Transverse colon (tissue), 4 donors: ENCODE measurements at regions not wholly inside any gene's neighbourhood (a gene's known extent, or its start where the extent isn't known, plus 50 kb on each side); places are given as distances from the start of the nearest gene placed in this dataset.

Experiments
- DNase-seq: peaks from one replicate; pipeline ENCODE4 v3.0.0-alpha.2; 2019
- H3K27ac ChIP-seq, 4 donors: fragments of 200-600 bp; sonication (generic); 2 replicates each; pipeline ENCODE4 v1.5.1; 2016 to 2018; ENCODE audit warnings: inconsistent platforms in 4 of 4
- H3K27me3 ChIP-seq: fragments of 200-600 bp; sonication (generic); 2 replicates; pipeline ENCODE4 v1.5.1; 2017; ENCODE audit warnings: inconsistent platforms
- H3K36me3 ChIP-seq, 4 donors: fragments of 200-600 bp; sonication (generic); 2 replicates each; pipeline ENCODE4 v1.5.1; 2017 to 2019; ENCODE audit warnings: inconsistent platforms in 4 of 4
- H3K4me1 ChIP-seq, 4 donors: fragments of 200-600 bp; sonication (generic); 2 replicates each; pipeline ENCODE4 v1.5.1; 2017 to 2020; ENCODE audit warnings: inconsistent platforms in 4 of 4
- H3K4me3 ChIP-seq, 4 donors: fragments of 200-600 bp; sonication (generic); 1 replicate in 1 of 4; 2 replicates in 3 of 4; pipeline versions ENCODE4 v1.5.1 to v1.6.1; 2017 to 2019; ENCODE audit warnings: inconsistent platforms in 4 of 4
- H3K9me3 ChIP-seq, 2 donors: fragments of 200-600 bp; sonication (generic); 2 replicates each; pipeline ENCODE4 v1.5.1; 2017 to 2019; ENCODE audit warnings: inconsistent platforms in 2 of 2
- CTCF ChIP-seq, 5 experiments: fragments of 200-600 bp in 3 of 5; fragments of 450-650 bp in 2 of 5; sonication (generic) in 3 of 5; IDR thresholded peaks; 1 replicate in 2 of 5; 2 replicates in 3 of 5; pipeline ENCODE4 v1.5.1; 2016 to 2017; ENCODE audit warnings: antibody characterized with exemption in 5 of 5, inconsistent platforms in 3 of 5, mild to moderate bottlenecking in 2 of 5, moderate library complexity in 1 of 5
- EP300 ChIP-seq: sonication (generic); formaldehyde crosslinking; IDR thresholded peaks from one replicate; pipeline ENCODE4 v1.6.1; 2017; ENCODE audit warnings: antibody characterized with exemption, low read depth
- POLR2A ChIP-seq: fragments of 450-650 bp; IDR thresholded peaks from one replicate; pipeline ENCODE4 v1.6.1; 2016; ENCODE audit warnings: antibody characterized with exemption, mild to moderate bottlenecking, moderate library complexity
- POLR2AphosphoS5 ChIP-seq, 3 donors: sonication (generic); formaldehyde crosslinking; IDR thresholded peaks; one replicate each; pipeline ENCODE4 v1.6.1; 2016; ENCODE audit warnings: antibody characterized with exemption in 3 of 3
- WGBS, 2 donors: methylation state at CpG; one replicate each; pipeline ENCODE4 v1.1.5; 2018; ENCODE audit warnings: low coverage in 1 of 2; 5-methylcytosine and 5-hydroxymethylcytosine counted together
- in situ Hi-C, 4 donors: fragments of 200-750 bp; cut with MboI; loops; one replicate each; pipeline versions ENCODE4 v1.15.0 to v1.15.1; 2017; ENCODE audit warnings: low sequenced_read_pairs in 3 of 4, low pct_ligation_motif_present in 1 of 4, low pct_unique_long_range_greater_than_20kb in 1 of 4
- intact Hi-C: fragments of 100-400 bp; cut with DNase I; formaldehyde crosslinking; loops from one replicate; pipeline ENCODE4 v1.15.1; 2023; ENCODE audit warnings: low total_unique reads

GRCh38 chr22:47453049-47453448, 690.6 kb downstream of the TBC1D22A start:
- intact Hi-C loops (no loop called here), in situ Hi-C loops (no loop called here)
- DNase-seq = no peak
- Histone ChIP-seq H3K4me1 (no peaks in the 10 kb centered on the region), H3K9me3 (no peaks in the 10 kb centered on the region), H3K27ac (no peak overlapping the region), H3K36me3 (no peaks in the 10 kb centered on the region), H3K4me3 (no peak overlapping the region), H3K27me3 (no peaks in the 10 kb centered on the region)
- TF ChIP-seq EP300 = no peak
- no peak for TF ChIP-seq POLR2A
- no peak for TF ChIP-seq POLR2AphosphoS5 (IDR thresholded peaks at IDR 0.05)
- TF ChIP-seq CTCF (IDR thresholded peaks at IDR 0.05) = no peak
- WGBS, 2 donors = 90 to 95% methylated on average over 3 to 6 of the region's 6 CpGs

GRCh38 chr22:47452184-47452583, 689.7 kb downstream of the TBC1D22A start:
- intact Hi-C loops = no loop called here
- in situ Hi-C loops = no loop called here
- H3K36me3 ChIP-seq = no peaks in the 10 kb centered on the region
- H3K27me3 ChIP-seq = no peaks in the 10 kb centered on the region
- H3K27ac ChIP-seq = no peak overlapping the region
- H3K9me3 ChIP-seq = no peaks in the 10 kb centered on the region
- 70% methylated on average over 2 of the region's 2 CpGs; no CpG with 5 or more reads in 1 of the 2 donors for WGBS, 2 donors
- H3K4me3 ChIP-seq = no peak overlapping the region
- H3K4me1 ChIP-seq = no peaks in the 10 kb centered on the region
- DNase-seq = no peak
- TF ChIP-seq EP300 (no peak), CTCF (IDR thresholded peaks at IDR 0.05) (peak in 4 of 5 experiments; percentile 24 to 48 (median 43)), POLR2A (no peak), POLR2AphosphoS5 (IDR thresholded peaks at IDR 0.05) (no peak)

GRCh38 chr22:47450876-47451475, 688.5 kb downstream of the TBC1D22A start:
- no peaks in the 10 kb centered on the region for H3K36me3 ChIP-seq
- intact Hi-C loops (no loop called here), in situ Hi-C loops (no loop called here)
- WGBS, 2 donors = 76 to 78% methylated on average over 4 to 9 of the region's 9 CpGs
- H3K4me3 ChIP-seq = no peak overlapping the region
- no peaks in the 10 kb centered on the region for H3K27me3 ChIP-seq
- no peak overlapping the region for H3K27ac ChIP-seq
- TF ChIP-seq CTCF (IDR thresholded peaks at IDR 0.05) (no peak), POLR2AphosphoS5 (IDR thresholded peaks at IDR 0.05) (no peak), EP300 (no peak), POLR2A (no peak)
- no peak for DNase-seq
- H3K9me3 ChIP-seq = no peaks in the 10 kb centered on the region
- no peaks in the 10 kb centered on the region for H3K4me1 ChIP-seq

- no peak overlapping the region for H3K4me3 ChIP-seq
- H3K27ac ChIP-seq = no peak overlapping the region
- in situ Hi-C loops = no loop called here
- 73 to 100% methylated on average over 4 to 12 of the region's 12 CpGs for WGBS, 2 donors
- no peaks in the 10 kb centered on the region for H3K9me3 ChIP-seq
- no peaks in the 10 kb centered on the region for H3K4me1 ChIP-seq
- no peaks in the 10 kb centered on the region for H3K27me3 ChIP-seq
- intact Hi-C loops = no loop called here
- no peaks in the 10 kb centered on the region for H3K36me3 ChIP-seq
- TF ChIP-seq EP300 = no peak
- TF ChIP-seq POLR2AphosphoS5 (IDR thresholded peaks at IDR 0.05) = no peak
- no peak for TF ChIP-seq POLR2A
- no peak for TF ChIP-seq CTCF (IDR thresholded peaks at IDR 0.05)
- no peak for DNase-seq
Measured at GRCh38 chr22:47449508-47450270, 687.2 kb downstream of the TBC1D22A start.
